ENCODE measurements at regions not wholly inside any gene's neighbourhood (a gene's known extent, or its start where the extent isn't known, plus 50 kb on each side); places are given as distances from the start of the nearest gene placed in this dataset.

DNA sequence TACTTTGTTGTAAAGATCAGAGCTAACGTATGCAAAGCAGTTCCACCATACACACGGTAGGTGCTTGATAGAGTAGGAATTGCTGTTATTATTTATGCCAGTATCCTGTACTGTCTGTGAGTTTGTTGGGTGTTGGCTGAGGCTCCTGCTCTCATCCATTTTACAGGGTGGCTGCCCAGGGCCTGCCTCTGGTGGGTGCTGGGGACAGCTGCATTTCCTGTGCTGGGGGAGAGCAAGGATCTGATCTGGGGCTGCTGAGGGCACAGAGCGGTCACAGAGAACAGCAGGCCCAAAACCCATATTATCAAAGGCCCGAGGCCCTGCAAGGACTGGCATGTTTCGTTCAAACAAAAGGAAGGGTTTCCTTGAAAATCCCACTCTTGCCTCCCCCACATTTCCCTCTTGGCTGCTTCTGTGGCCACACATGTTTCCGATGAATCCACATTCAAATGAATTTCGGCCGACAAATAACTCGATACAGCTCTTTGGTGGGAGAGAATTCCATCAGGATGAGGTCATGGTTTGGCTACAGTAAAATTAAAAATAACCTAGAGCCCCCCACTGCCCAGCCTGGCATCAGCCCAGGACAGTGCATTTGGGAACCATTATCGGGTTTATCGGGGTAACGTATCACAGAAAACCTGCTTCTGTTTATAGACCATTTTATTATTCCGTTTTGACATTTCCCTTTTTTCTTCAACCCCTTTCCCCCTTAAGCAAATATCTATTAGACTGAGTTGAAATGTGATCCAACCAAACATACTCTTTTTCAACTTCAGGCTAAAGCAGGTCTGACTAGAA, 143.4 kb downstream of the CYRIA start:
- TF ChIP-seq EP300 (IDR thresholded peaks at IDR 0.05) (no peak), POLR2A (IDR thresholded peaks at IDR 0.05) (no peak)
- TF ChIP-seq, protein P1, sequence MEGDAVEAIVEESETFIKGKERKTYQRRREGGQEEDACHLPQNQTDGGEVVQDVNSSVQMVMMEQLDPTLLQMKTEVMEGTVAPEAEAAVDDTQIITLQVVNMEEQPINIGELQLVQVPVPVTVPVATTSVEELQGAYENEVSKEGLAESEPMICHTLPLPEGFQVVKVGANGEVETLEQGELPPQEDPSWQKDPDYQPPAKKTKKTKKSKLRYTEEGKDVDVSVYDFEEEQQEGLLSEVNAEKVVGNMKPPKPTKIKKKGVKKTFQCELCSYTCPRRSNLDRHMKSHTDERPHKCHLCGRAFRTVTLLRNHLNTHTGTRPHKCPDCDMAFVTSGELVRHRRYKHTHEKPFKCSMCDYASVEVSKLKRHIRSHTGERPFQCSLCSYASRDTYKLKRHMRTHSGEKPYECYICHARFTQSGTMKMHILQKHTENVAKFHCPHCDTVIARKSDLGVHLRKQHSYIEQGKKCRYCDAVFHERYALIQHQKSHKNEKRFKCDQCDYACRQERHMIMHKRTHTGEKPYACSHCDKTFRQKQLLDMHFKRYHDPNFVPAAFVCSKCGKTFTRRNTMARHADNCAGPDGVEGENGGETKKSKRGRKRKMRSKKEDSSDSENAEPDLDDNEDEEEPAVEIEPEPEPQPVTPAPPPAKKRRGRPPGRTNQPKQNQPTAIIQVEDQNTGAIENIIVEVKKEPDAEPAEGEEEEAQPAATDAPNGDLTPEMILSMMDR (IDR thresholded peaks at IDR 0.05) = no peak

Measured in sigmoid colon (tissue), 4 donors.